AG09319 (cell line): ENCODE measurements at regions not wholly inside any gene's neighbourhood (a gene's known extent, or its start where the extent isn't known, plus 50 kb on each side); places are given as distances from the start of the nearest gene placed in this dataset.

Experiments used
- DNase-seq: peaks from one replicate; pipeline ENCODE4 v3.0.0-alpha.2; 2010; ENCODE audit warnings: low read depth; ENCODE audit errors: extremely low read depth
- TF ChIP-seq, protein P1 (sequence below): IDR thresholded peaks from 2 replicates; pipeline ENCODE4 v1.5.1; 2011; ENCODE audit warnings: low read depth, mild to moderate bottlenecking, inconsistent platforms, low read length, moderate library complexity

DNA sequence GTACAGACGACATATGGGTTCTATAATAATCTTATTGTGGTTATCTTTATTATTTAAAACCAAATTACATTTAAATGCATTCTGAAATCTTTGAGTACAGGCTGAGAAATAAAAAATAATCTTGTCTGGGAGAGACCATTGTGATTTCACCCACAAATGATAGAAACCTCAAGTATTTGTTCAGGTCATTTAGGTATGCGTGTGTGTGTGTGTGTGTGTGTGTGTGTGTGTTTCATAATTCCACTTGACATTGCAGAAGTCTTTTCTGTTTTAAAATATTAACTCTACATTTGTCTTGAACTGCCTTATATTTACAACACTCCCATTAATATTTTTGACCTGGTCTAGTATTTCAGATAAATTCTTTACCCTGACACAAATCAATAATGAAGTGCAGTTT is 126.9 kb downstream of the SPRY2 start:
- no peak for DNase-seq
- TF ChIP-seq, protein P1, sequence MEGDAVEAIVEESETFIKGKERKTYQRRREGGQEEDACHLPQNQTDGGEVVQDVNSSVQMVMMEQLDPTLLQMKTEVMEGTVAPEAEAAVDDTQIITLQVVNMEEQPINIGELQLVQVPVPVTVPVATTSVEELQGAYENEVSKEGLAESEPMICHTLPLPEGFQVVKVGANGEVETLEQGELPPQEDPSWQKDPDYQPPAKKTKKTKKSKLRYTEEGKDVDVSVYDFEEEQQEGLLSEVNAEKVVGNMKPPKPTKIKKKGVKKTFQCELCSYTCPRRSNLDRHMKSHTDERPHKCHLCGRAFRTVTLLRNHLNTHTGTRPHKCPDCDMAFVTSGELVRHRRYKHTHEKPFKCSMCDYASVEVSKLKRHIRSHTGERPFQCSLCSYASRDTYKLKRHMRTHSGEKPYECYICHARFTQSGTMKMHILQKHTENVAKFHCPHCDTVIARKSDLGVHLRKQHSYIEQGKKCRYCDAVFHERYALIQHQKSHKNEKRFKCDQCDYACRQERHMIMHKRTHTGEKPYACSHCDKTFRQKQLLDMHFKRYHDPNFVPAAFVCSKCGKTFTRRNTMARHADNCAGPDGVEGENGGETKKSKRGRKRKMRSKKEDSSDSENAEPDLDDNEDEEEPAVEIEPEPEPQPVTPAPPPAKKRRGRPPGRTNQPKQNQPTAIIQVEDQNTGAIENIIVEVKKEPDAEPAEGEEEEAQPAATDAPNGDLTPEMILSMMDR, result no peak

DNA sequence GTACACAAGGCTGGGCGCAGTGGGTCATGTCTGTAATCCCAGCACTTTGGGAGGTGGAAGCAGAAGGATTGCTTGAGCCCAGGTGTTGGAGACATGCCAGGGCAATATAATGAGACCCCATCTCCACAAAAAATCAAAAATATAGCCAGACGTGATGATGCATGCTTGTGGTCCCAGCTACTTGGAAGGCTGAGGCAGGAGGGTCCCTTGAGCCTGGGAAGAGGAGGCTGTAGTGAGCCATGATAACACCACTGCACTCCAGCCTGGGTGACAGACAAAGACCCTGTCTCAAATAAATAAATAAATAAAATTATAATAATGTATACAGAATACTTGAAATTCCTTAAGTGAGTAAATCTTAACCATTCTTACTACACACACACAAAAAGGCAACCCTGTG is 127.7 kb downstream of the SPRY2 start:
- no peak for DNase-seq
- TF ChIP-seq, protein P1, result no peak

DNA sequence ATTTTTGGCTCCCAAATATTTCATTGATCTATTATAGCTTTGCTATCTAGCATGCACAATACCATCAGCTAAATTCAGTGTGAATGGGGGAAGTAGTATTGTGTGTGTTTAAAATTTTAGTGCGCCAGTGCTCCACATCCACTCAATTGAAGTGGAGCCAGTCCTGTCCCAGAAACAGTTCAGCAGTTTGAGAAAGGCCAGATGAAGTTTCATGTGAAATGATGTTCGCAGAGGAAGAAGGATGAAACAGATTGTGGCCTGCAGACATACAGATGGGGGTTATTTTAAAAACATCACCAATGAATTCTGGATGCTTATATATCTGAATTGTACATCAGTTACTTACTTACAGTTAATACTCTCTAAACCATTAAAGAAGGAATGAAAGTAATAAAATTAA is 129.4 kb downstream of the SPRY2 start:
- TF ChIP-seq, protein P1, result no peak
- no peak for DNase-seq

DNA sequence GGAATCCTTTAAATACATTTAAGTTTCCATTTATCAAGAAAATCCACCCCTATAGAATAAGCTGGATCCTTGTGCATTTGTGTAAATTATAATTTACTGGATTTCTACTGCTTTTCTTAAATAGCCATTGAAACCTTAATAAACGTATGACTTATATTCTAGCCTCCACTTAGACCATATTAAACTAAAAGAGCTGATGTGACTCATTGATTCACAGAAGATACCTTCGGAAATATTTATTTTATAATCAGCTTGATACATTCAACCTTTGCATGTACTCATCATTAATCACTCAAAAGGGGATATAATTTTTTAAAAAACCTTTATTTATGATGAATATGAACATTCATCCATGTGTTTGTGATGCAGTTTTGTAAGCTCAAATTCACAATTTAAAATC is 136.3 kb downstream of the SPRY2 start:
- no peak for DNase-seq
- TF ChIP-seq, protein P1, result no peak

DNA sequence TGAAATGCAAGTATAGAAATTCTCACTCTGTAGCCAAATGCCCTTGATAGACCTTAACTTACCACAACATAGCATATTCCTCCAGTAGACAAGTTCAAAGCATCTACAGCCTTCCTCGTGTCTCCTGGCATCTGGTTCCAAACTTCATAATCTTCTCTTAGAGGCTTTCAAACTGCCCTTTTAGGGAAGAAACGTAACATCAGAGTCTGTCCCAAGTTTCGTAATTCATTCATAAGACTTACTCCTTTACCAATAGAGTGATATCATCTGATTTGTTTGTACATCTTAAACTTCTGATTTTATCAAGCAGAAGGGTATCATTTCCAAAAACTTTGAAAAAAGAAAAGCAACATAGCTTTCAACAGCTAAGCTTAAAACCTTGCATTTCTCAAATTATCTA is 137.4 kb downstream of the SPRY2 start:
- DNase-seq, result no peak
- TF ChIP-seq, protein P1, result no peak

DNA sequence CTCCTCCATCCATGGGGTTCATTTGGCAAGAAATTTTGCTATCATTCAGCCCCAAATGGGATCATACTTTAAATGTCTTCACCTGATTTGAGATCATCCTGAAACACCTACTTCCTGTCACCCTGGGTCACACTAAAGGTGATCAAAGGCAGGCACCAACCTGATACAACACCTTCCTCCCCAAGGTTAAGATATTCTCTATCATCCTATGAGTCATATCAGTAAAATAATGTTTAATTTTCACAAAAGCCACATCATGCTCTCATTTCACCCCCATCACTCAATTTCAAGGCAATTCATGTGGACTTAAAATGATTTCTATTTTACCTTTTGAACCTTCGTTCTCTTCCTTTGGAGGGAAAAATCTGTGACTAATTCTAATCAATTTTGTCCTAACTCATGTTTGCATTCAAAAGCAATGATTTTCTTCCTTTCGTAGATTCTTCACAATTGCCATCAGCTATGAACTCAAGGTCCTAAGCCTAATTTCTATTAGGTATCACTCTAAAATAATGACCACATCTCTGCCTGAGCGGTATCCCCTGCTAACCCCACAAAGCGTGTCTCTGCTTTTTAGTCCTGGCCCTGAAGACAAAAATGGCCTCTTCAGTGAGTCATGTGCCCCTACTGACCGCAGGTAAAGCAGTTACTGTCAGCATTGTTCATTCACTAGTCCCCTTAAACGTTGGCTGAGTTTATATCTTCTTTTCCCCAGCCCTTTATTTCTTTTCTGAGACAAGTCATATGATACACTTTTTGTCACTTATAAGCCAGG is 139.0 kb downstream of the SPRY2 start:
- no peak for DNase-seq
- TF ChIP-seq, protein P1, result no peak

DNA sequence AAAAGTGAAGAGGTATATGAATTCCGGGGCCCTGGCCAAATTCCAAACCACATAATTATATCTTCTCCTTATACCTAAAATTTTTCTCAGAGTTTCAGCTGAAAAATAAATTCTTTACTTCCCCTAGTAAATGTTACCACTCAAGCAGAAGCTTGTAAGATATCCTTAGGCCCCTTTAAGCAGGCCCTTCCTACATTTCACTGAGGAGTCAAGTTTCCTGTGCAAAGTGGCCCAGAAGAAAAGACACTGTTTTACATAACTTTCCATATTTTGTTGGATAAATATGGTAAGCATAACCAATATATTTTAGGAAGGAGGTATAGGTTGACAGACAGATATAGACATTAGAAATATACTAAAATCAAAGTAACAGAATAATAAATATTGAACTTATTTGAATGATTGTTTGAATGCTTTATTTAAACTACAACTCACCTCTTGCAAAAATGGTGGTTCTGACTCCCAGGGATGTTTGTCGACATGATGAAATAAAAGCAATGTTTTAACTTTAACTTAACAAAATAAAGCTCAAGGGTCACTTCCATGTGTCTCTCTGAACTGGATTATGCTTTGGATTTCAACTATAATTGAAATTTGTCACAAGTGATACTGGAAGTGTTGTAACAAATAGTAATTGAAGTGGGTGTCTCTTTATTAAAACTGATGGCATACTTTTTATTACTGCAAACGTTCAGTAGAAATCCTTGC is 141.2 kb downstream of the SPRY2 start:
- no peak for DNase-seq
- TF ChIP-seq, protein P1, result no peak
